HG02678 (cell line): ENCODE measurements at regions not wholly inside any gene's neighbourhood (a gene's known extent, or its start where the extent isn't known, plus 50 kb on each side); places are given as distances from the start of the nearest gene placed in this dataset.
A peak's percentile ranks its signal among the peaks of the same experiment; 100 is the strongest.
"Not testable (repeated sequence)": the region's sequence is repeated elsewhere in the genome, so short reads cannot be mapped to it uniquely, and the experiment has no call there.

Source experiments
- ATAC-seq: cut with Tn5 transposase; IDR thresholded peaks from one replicate; pipeline ENCODE4 v1.9.1; 2021; ENCODE audit warnings: mild to moderate bottlenecking, moderate library complexity; ENCODE audit not compliant: unreplicated experiment

DNA sequence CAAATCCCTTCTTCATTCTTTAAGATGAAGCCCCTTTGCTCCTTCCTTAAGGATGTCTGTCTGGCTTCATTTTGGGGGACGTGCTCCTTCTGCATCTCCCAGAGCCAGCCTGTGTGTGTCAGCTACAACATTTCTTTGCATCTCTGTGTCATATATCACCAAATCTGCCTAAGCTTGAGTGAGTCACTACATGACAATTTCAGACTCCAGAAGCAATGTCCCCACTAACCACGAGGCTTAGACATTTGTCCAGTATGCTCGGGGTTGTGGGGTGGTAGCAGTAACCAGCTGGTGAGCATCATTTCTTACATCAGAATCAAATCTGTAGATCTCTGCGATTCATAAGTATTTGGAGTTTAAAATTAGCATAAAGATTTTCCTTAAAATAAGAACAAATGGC is 54.1 kb upstream of the USP14 start:
- not testable (repeated sequence) for ATAC-seq

DNA sequence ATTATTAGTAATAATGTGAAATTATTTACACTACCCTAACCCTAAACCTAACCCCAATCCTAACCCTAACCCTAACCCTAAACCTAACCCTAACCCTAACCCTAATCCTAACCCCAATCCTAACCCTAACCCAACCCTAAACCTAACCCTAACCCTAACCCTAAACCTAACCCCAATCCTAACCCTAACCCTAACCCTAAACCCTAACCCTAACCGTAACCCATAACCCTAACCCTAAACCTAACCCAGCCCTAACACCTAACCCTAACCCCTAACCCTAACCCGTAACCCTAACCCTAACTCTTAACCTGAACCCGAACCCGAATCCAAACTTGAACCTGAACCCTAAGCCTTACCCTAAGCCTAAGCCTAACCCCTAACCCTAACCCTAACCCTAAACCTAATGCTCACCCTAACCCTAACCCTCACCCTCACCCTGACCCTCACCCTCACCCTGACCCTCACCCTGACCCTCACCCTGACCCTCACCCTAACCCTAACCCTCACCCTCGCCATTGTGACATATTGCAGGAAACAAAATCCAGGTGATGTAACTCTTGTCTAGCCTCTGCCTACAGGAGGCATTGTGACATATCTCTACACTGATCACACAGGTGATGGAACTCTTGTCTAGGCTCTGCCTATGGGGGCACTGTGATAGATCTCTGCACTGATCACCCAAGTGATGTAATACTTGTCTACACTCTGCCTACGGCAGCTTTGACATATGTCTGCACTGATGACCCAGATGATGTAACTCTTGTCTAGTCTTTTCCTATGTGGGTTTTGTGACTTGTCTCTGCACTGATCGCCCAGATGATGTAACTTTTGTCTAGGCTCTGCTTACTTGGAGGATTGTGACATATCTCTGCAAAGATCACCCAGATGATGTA is 53.0 kb upstream of the USP14 start:
- ATAC-seq: not testable (repeated sequence)

DNA sequence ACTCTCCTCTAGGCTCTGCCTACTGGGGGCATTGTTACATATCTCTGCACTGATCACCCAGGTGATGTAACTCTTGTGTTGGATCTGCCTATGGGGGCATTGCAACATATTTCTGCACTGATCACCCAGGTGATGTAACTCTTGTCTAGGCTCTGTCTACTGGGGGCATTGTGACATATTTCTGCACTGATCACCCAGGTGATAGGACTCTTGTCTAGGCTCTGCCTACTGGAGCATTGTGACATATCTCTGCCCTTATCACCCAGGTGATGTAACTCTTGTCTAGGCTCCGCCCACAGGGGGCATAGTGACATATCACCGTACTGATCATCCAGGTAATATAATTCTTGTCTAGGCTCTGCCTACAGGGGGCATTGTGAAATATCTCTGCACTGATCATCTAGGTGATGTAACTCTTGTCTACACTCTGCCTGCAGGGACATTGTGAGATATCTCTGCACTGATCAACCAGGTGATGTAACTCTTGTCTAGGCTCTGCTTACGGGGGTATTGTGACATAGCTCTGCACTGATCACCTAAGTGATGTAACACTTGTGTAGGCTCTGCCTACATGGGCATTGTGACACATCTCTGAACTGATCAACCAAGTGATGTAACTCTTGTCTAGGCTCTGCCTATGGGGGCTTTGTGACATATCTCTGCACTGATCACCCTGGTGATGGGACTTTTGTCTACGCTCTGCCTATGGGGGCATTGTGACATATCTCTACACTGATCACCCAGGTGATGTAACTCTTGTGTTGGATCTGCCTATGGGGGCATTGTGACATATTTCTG is 52.1 kb upstream of the USP14 start:
- not testable (repeated sequence) for ATAC-seq

DNA sequence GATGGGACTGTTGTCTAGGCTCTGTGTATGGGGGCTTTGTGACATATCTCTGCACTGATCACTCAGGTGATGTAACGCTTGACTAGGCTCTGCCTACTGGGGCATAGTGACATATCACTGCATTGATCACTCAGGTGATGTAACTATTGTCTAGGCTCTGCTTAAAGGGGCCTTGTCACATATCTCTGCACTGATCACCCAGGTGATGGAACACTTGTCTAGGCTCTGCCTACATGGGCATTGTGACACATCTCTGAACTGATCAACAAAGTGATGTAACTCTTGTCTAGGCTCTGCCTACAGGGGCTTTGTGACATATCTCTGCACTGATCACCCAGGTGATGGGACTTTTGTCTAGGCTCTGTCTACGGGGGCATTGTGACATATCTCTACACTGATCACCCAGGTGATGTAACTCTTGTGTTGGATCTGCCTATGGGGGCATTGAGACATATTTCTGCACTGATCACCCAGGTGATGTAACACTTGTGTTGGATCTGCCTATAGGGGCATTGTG is 51.4 kb upstream of the USP14 start:
- not testable (repeated sequence) for ATAC-seq

DNA sequence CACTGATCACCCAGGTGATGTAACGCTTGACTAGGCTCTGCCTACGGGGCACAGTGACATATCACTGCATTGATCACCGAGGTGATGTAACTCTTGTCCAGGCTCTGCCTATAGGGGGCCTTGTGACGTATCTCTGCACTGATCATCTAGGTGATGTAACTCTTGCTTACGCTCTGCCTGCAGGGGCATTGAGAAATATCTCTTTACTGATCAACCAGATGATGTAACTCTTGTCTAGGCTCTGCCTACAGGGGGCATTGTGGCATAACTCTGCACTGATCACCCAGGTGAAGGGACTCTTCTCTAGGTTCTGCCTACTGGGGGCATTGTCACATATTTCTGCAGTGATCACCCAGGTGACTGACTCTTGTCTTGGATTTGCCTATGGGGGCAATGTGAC is 50.9 kb upstream of the USP14 start:
- ATAC-seq: not testable (repeated sequence)

DNA sequence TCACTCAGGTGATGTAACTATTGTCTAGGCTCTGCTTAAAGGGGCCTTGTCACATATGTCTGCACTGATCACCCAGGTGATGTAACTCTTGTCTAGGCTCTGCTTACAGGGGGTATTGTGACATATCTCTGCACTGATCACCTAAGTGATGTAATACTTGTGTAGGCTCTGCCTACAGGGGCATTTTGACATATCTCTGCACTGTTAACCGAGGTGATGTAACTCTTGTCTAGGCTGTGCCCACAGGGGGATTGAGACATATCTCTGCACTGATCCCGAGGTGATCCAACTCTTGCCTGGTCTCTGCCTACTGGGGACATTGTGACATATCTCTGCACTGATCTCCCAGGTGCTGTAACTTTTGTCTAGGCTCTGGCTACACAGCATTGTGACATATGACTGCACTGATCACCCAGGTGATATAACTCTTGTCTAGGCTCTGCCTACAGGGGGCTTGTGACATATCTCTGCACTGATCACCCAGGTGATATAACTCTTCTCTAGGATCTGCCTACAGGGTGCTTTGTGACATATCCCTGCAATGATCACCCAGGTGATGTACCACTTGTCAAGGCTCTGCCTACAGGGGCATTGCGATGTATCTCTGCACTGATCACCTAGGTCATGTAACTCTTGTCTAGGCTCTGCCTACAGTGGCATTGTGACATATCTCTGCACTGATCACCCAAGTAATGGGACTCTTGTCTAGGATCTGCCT is 50.3 kb upstream of the USP14 start:
- peak; percentile 44 for ATAC-seq
